ENCODE measurements at regions not wholly inside any gene's neighbourhood (a gene's known extent, or its start where the extent isn't known, plus 50 kb on each side); places are given as distances from the start of the nearest gene placed in this dataset.

GRCh38 chr7:97381815-97382554, 264.5 kb downstream of the SDHAF3 start:
- Mint-ChIP-seq H3K36me3 (no peaks in the 10 kb centered on the region), H3K9me3 (peaks cover 2 to 3% of the 10 kb centered on the region in 2 donors), H3K27ac (no peak overlapping the region), H3K4me1 (no peaks in the 10 kb centered on the region), H3K27me3 (ENCODE audit: low read depth in 2 of 2) (no peaks in the 10 kb centered on the region), H3K4me3 (no peak overlapping the region)
- Histone ChIP-seq H3K9me3 (ENCODE audit: control insufficient read depth, insufficient read depth, low read length) (no peaks in the 10 kb centered on the region), H3K4me3 (ENCODE audit: low read length) (no peak overlapping the region), H3K27me3 (ENCODE audit: control insufficient read depth, insufficient read depth, low read length) (no peaks in the 10 kb centered on the region), H3K27ac (ENCODE audit: low read length) (no peak overlapping the region), H3K36me3 (ENCODE audit: control insufficient read depth, insufficient read depth, low read length) (no peaks in the 10 kb centered on the region), H3K4me1 (ENCODE audit: control insufficient read depth, insufficient read depth, low read length) (no peaks in the 10 kb centered on the region)
- ATAC-seq (no peak), DNase-seq (no peak)
- intact Hi-C loops (cut with micrococcal nuclease), result no loop called here
- WGBS (ENCODE audit: insufficient coverage), result 71% methylated on average over 1 of the region's 4 CpGs
- no peak for TF ChIP-seq CTCF (IDR thresholded peaks at IDR 0.05)

- peaks cover 0 to 2% of the 10 kb centered on the region in 2 donors for H3K9me3 Mint-ChIP-seq
- TF ChIP-seq CTCF (IDR thresholded peaks at IDR 0.05), result no peak
- intact Hi-C loops (cut with micrococcal nuclease), result no loop called here
- no peaks in the 10 kb centered on the region for H3K36me3 Mint-ChIP-seq
- H3K4me3 Mint-ChIP-seq, result no peak overlapping the region
- Histone ChIP-seq H3K27ac (ENCODE audit: low read length) (no peak overlapping the region), H3K4me3 (ENCODE audit: low read length) (no peak overlapping the region), H3K27me3 (ENCODE audit: control insufficient read depth, insufficient read depth, low read length) (no peaks in the 10 kb centered on the region), H3K36me3 (ENCODE audit: control insufficient read depth, insufficient read depth, low read length) (no peaks in the 10 kb centered on the region), H3K4me1 (ENCODE audit: control insufficient read depth, insufficient read depth, low read length) (no peaks in the 10 kb centered on the region), H3K9me3 (ENCODE audit: control insufficient read depth, insufficient read depth, low read length) (no peaks in the 10 kb centered on the region)
- ATAC-seq (no peak), DNase-seq (no peak)
- H3K27ac Mint-ChIP-seq, result no peak overlapping the region
- 88% methylated on average over 6 of the region's 6 CpGs for WGBS (ENCODE audit: insufficient coverage)
- H3K27me3 Mint-ChIP-seq (ENCODE audit: low read depth in 2 of 2), result no peaks in the 10 kb centered on the region
- no peaks in the 10 kb centered on the region for H3K4me1 Mint-ChIP-seq
Observed at GRCh38 chr7:97390052-97390451, 272.6 kb downstream of the SDHAF3 start.

GRCh38 chr7:97390915-97391593, 273.6 kb downstream of the SDHAF3 start:
- H3K4me3 ChIP-seq (ENCODE audit: low read length), result no peak overlapping the region
- no peaks in the 10 kb centered on the region for H3K27me3 ChIP-seq (ENCODE audit: control insufficient read depth, insufficient read depth, low read length)
- H3K9me3 ChIP-seq (ENCODE audit: control insufficient read depth, insufficient read depth, low read length), result no peaks in the 10 kb centered on the region
- DNase-seq (no peak), ATAC-seq (no peak)
- H3K36me3 ChIP-seq (ENCODE audit: control insufficient read depth, insufficient read depth, low read length), result no peaks in the 10 kb centered on the region
- no peak overlapping the region for H3K27ac ChIP-seq (ENCODE audit: low read length)
- TF ChIP-seq CTCF (IDR thresholded peaks at IDR 0.05), result no peak
- Mint-ChIP-seq H3K4me1 (no peaks in the 10 kb centered on the region), H3K27me3 (ENCODE audit: low read depth in 2 of 2) (no peaks in the 10 kb centered on the region), H3K9me3 (peaks cover 0 to 2% of the 10 kb centered on the region in 2 donors), H3K27ac (no peak overlapping the region), H3K4me3 (no peak overlapping the region), H3K36me3 (no peaks in the 10 kb centered on the region)
- WGBS (ENCODE audit: insufficient coverage), result 80% methylated on average over 4 of the region's 4 CpGs
- no peaks in the 10 kb centered on the region for H3K4me1 ChIP-seq (ENCODE audit: control insufficient read depth, insufficient read depth, low read length)
- intact Hi-C loops (cut with micrococcal nuclease), result no loop called here
